Activated B cell treated with CpG ODN at 0.5 μM for 24 hours (primary cell): ENCODE measurements at regions not wholly inside any gene's neighbourhood (a gene's known extent, or its start where the extent isn't known, plus 50 kb on each side); places are given as distances from the start of the nearest gene placed in this dataset.

ENCODE experiments used
- ATAC-seq: fragments of 200-7000 bp; cut with Tn5 transposase; one replicate; pipeline ENCODE4 v1.10.0; 2021; ENCODE audit warnings: low read depth, mild to moderate bottlenecking, moderate library complexity
- CTCF ChIA-PET: fragments of 350-600 bp; sonication (Branson Sonifier 250); formaldehyde crosslinking; loops from one replicate; lab custom pipeline; 2021; ENCODE audit warnings: antibody characterized with exemption; lab: Charles Lee
- POLR2A ChIA-PET: fragments of 350-600 bp; sonication (Branson Sonifier 250); formaldehyde crosslinking; loops from one replicate; lab custom pipeline; 2021; ENCODE audit warnings: antibody characterized with exemption; lab: Charles Lee
- DNase-seq: peaks from one replicate; pipeline ENCODE4 v3.0.0; 2022
- H3K27ac Mint-ChIP-seq: one replicate; pipeline ENCODE4 v1.8.0; 2020; ENCODE audit warnings: mixed read lengths
- H3K27me3 Mint-ChIP-seq: one replicate; pipeline ENCODE4 v1.8.0; 2021; ENCODE audit warnings: mixed read lengths
- H3K36me3 Mint-ChIP-seq: one replicate; pipeline ENCODE4 v1.8.0; 2021; ENCODE audit warnings: low read depth, mixed read lengths
- H3K4me1 Mint-ChIP-seq: one replicate; pipeline ENCODE4 v1.8.0; 2021; ENCODE audit warnings: mixed read lengths
- H3K4me3 Mint-ChIP-seq: one replicate; pipeline ENCODE4 v1.8.0; 2020; ENCODE audit warnings: mild to moderate bottlenecking, mixed read lengths
- H3K9me3 Mint-ChIP-seq: one replicate; pipeline ENCODE4 v1.8.0; 2020; ENCODE audit warnings: mixed read lengths
- intact Hi-C: fragments of 100-400 bp; cut with micrococcal nuclease; formaldehyde crosslinking; loops from one replicate; pipeline ENCODE4 v1.15.1; 2024
- TF ChIP-seq, protein P1 (sequence below): fragments of 200-600 bp; IDR thresholded peaks from one replicate; pipeline ENCODE4 v1.8.0; 2022; ENCODE audit warnings: antibody characterized with exemption, mild to moderate bottlenecking

DNA sequence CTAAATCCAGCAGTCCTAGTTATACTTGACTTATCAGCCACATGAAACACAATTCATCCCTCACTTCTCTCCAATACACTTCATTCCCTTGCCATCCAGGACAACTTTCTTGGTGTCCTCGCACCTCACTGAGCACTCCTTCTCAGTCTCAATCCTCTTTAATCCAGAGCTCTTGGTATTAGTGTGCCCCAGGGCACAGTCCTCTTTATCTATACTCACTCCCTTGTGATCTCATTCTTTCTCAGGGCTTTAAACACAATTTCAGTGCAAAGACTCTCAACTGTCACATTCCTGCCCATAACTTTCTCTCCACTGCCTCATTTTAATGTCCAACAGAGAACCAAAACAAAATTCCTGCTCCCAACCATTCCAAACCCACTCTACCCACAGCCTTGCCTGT, 60.8 kb upstream of the SPOPL start:
- intact Hi-C loops: no loop called here
- no peak for DNase-seq
- Mint-ChIP-seq H3K27me3 (no peaks in the 10 kb centered on the region), H3K36me3 (no peaks in the 10 kb centered on the region), H3K4me1 (no peaks in the 10 kb centered on the region), H3K9me3 (no peaks in the 10 kb centered on the region), H3K4me3 (no peak overlapping the region), H3K27ac (no peak overlapping the region)
- CTCF ChIA-PET: no interaction called here
- TF ChIP-seq, protein P1, sequence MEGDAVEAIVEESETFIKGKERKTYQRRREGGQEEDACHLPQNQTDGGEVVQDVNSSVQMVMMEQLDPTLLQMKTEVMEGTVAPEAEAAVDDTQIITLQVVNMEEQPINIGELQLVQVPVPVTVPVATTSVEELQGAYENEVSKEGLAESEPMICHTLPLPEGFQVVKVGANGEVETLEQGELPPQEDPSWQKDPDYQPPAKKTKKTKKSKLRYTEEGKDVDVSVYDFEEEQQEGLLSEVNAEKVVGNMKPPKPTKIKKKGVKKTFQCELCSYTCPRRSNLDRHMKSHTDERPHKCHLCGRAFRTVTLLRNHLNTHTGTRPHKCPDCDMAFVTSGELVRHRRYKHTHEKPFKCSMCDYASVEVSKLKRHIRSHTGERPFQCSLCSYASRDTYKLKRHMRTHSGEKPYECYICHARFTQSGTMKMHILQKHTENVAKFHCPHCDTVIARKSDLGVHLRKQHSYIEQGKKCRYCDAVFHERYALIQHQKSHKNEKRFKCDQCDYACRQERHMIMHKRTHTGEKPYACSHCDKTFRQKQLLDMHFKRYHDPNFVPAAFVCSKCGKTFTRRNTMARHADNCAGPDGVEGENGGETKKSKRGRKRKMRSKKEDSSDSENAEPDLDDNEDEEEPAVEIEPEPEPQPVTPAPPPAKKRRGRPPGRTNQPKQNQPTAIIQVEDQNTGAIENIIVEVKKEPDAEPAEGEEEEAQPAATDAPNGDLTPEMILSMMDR: no peak
- POLR2A ChIA-PET: no interaction called here
- ATAC-seq: no peak

DNA sequence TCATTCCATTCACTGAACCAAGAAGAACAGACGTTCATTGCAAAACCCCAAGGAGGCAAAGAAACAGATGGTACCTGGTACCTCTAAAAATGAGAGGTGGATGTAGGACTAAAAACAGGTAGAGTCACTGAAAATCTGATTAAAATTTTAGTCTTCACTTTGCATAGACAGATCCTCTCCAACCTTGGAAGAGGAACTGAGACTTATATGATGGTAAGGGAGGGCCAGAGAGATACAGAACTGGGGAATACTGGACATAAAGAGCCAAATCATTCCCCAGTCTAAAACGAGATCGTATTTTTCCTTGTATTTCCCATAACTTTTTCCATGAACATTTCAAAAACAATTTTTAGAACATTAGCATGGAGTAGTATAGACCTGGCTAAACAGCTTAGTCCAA, 59.7 kb upstream of the SPOPL start:
- TF ChIP-seq, protein P1: no peak
- no peak for DNase-seq
- no peak for ATAC-seq
- Mint-ChIP-seq H3K9me3 (no peaks in the 10 kb centered on the region), H3K4me3 (no peak overlapping the region), H3K27ac (no peak overlapping the region), H3K4me1 (no peaks in the 10 kb centered on the region), H3K36me3 (no peaks in the 10 kb centered on the region), H3K27me3 (no peaks in the 10 kb centered on the region)
- intact Hi-C loops: no loop called here
- POLR2A ChIA-PET: no interaction called here
- CTCF ChIA-PET: no interaction called here

GRCh38 chr2:138444411-138444810, 57.2 kb upstream of the SPOPL start:
- Mint-ChIP-seq H3K27me3 (no peaks in the 10 kb centered on the region), H3K9me3 (no peaks in the 10 kb centered on the region), H3K4me3 (no peak overlapping the region), H3K4me1 (no peaks in the 10 kb centered on the region), H3K36me3 (no peaks in the 10 kb centered on the region), H3K27ac (no peak overlapping the region)
- ChIA-PET CTCF (no interaction called here), POLR2A (no interaction called here)
- DNase-seq (no peak), ATAC-seq (no peak)
- intact Hi-C loops: no loop called here
- TF ChIP-seq, protein P1: no peak

- DNase-seq (no peak), ATAC-seq (no peak)
- intact Hi-C loops: no loop called here
- Mint-ChIP-seq H3K36me3 (no peaks in the 10 kb centered on the region), H3K4me1 (no peaks in the 10 kb centered on the region), H3K27me3 (no peaks in the 10 kb centered on the region), H3K4me3 (no peak overlapping the region), H3K27ac (no peak overlapping the region), H3K9me3 (no peaks in the 10 kb centered on the region)
- POLR2A ChIA-PET: no interaction called here
- TF ChIP-seq, protein P1: no peak
- CTCF ChIA-PET: no interaction called here
Observed at GRCh38 chr2:138445227-138445626, 56.3 kb upstream of the SPOPL start.

DNA sequence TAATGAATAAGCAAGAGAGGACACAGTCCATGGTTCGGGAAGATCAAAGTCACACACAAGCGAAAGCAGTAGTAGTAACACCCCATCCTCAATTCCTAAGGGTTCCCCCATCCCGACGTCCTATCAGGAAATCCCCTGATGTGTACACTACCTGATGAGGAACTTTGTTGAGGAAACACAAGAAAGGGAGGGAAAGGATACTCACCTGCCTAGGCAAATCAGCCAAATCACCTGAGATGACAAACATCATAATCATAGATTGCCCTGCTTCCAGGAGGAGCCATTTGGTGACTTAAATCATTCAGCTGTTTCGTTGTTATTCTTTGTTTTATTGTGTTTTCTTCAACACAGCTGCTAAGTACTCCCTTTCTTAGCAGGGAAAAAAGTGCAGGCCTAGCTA, 55.5 kb upstream of the SPOPL start:
- TF ChIP-seq, protein P1: no peak
- ChIA-PET CTCF (no interaction called here), POLR2A (no interaction called here)
- Mint-ChIP-seq H3K9me3 (no peaks in the 10 kb centered on the region), H3K36me3 (no peaks in the 10 kb centered on the region), H3K27ac (no peak overlapping the region), H3K27me3 (no peaks in the 10 kb centered on the region), H3K4me3 (no peak overlapping the region), H3K4me1 (no peaks in the 10 kb centered on the region)
- ATAC-seq: no peak
- intact Hi-C loops: no loop called here
- no peak for DNase-seq
